ENCODE measurements at regions not wholly inside any gene's neighbourhood (a gene's known extent, or its start where the extent isn't known, plus 50 kb on each side); places are given as distances from the start of the nearest gene placed in this dataset.
"Not testable (repeated sequence)": the region's sequence is repeated elsewhere in the genome, so short reads cannot be mapped to it uniquely, and the experiment has no call there.

- no peak for DNase-seq (ENCODE audit: extremely low read depth, low read depth)
These were observed 487.5 kb upstream of the GRIN3A start for GRCh38 chr9:102225841-102226441.

DNA sequence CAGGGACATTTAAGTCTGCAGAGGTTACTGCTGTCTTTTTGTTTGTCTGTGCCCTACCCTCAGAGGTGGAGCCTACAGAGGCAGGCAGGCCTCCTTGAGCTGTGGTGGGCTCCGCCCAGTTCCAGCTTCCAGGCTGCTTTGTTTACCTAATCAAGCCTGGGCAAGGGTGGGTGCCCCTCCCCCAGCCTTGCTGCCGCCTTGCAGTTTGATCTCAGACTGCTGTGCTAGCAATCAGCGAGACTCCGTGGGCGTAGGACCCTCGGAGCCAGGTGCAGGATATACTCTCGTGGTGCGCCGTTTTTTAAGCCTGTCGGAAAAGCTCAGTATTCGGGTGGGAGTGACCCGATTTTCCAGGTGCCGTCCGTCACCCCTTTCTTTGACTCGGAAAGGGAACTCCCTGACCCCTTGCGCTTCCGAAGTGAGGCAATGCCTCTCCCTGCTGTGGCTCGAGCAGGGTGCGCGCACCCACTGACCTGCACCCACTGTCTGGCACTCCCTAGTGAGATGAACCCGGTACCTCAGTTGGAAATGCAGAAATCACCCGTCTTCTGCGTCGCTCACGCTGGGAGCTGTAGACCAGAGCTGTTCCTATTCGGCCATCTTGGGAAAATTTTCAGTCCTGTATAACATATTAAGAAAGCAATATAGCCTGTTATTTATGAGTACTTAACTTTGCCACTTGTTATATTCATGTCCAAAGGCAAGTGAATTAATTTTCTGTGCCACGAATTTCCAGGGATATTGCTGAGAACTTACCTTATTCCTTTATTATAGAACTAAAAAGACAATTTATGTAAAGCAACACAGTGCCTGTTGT, 485.1 kb upstream of the GRIN3A start:
- DNase-seq (ENCODE audit: extremely low read depth, low read depth): not testable (repeated sequence)

More at GRCh38 chr9:102225841-102226441, 487.5 kb upstream of the GRIN3A start:
- no peak for TF ChIP-seq CTCF (IDR thresholded peaks at IDR 0.05; ENCODE audit: low read depth, low read length)

- no peak for DNase-seq (ENCODE audit: extremely low read depth, low read depth)
These were observed 470.7 kb upstream of the GRIN3A start for GRCh38 chr9:102209176-102209575.

DNA sequence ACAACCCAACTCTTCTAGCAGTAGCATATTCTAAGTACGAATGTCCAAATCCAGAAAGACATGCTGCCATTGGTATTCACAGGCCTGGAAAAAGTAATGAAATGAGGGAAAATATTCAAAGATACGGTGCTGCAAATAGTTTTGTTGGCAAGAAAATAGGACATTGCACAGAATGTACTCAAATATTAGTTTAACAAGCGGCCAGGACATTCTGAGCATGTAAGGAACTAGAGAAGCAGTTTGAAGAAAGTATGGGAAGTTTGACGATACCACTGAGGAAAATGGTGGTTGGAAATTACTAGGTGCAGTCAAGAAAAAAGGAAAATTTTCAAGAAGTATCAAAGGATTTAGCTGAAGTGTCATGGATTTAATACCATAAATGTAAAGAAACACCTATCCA, 468.0 kb upstream of the GRIN3A start:
- no peak for DNase-seq (ENCODE audit: extremely low read depth, low read depth)
- TF ChIP-seq CTCF (IDR thresholded peaks at IDR 0.05; ENCODE audit: low read depth, low read length): no peak

More at GRCh38 chr9:102209176-102209575, 470.7 kb upstream of the GRIN3A start:
- no peak for TF ChIP-seq CTCF (IDR thresholded peaks at IDR 0.05; ENCODE audit: low read depth, low read length)

DNA sequence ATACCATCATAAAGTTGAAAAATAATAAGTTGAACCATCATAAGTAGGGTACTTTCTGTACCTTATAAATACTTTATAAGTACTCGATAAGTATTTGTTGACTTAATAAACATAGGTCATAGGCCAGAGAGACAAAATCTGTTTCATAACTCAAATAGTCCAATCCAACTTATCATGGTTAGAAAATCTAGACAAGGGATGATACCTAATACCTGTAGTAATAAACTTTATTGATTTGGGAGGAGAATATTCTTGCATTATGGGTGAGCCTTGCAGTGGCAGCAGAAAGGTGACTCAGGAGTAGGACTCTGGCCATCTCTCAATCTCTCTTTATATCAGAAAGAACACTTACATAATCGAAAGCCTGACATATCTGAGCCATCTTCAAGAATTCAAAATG, 466.8 kb upstream of the GRIN3A start:
- TF ChIP-seq CTCF (IDR thresholded peaks at IDR 0.05; ENCODE audit: low read depth, low read length): no peak
- DNase-seq (ENCODE audit: extremely low read depth, low read depth): no peak

DNA sequence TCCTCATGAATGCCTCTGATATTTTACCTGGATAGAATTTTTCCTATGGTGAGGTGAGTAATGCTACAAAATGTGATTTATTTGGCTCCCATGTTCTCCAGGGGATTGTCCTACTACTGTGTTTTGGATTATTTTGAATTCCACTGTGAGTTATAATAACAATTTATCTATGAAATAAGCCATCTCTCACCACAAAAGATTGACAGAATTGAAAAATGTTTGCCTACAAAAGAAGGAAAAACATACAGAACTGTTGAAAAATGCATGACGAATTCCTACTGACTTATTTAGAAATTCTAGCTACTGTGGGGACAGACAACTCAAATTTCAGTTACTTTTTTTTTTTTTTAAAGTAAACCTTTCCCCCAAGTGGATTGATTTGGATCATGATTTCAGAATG, 463.7 kb upstream of the GRIN3A start:
- TF ChIP-seq CTCF (IDR thresholded peaks at IDR 0.05; ENCODE audit: low read depth, low read length): no peak
- DNase-seq (ENCODE audit: extremely low read depth, low read depth): no peak

GRCh38 chr9:102185962-102186361, 447.5 kb upstream of the GRIN3A start:
- DNase-seq (ENCODE audit: extremely low read depth, low read depth): no peak
- TF ChIP-seq CTCF (IDR thresholded peaks at IDR 0.05; ENCODE audit: low read depth, low read length): no peak
